HG03521 (cell line): ENCODE measurements at regions not wholly inside any gene's neighbourhood (a gene's known extent, or its start where the extent isn't known, plus 50 kb on each side); places are given as distances from the start of the nearest gene placed in this dataset.
"Not testable (repeated sequence)": the region's sequence is repeated elsewhere in the genome, so short reads cannot be mapped to it uniquely, and the experiment has no call there.

Experiments
- ATAC-seq: cut with Tn5 transposase; IDR thresholded peaks from one replicate; pipeline ENCODE4 v1.9.1; 2021; ENCODE audit warnings: mild to moderate bottlenecking, moderate library complexity; ENCODE audit not compliant: unreplicated experiment

GRCh38 chr17:53496356-53496755 is 326.4 kb upstream of the KIF2B start:
- ATAC-seq, result no peak

DNA sequence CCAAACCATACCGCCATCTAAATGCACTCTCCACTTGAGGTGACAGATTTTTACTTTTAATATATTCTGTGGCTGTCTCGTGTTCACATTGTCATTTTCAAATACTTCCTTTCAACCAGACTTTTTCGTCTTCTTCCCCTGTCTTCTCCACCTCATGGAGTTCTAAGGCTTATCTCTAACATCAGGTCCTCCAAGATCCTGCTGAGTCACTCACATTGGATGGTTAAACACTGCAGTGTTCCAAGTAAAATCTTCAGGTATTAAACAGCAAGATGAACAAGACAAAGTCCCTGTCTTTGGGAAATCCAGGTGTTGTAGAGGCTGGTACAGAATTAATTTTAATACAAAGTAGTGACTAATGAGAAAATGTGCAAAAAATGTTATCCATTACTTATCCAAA is 330.2 kb upstream of the KIF2B start:
- no peak for ATAC-seq

GRCh38 chr17:53490447-53490968 is 332.2 kb upstream of the KIF2B start:
- ATAC-seq, result no peak

GRCh38 chr17:53483704-53484103 is 339.0 kb upstream of the KIF2B start:
- ATAC-seq, result no peak

- no peak for ATAC-seq
Observed at GRCh38 chr17:53475002-53475401, 347.7 kb upstream of the KIF2B start.

DNA sequence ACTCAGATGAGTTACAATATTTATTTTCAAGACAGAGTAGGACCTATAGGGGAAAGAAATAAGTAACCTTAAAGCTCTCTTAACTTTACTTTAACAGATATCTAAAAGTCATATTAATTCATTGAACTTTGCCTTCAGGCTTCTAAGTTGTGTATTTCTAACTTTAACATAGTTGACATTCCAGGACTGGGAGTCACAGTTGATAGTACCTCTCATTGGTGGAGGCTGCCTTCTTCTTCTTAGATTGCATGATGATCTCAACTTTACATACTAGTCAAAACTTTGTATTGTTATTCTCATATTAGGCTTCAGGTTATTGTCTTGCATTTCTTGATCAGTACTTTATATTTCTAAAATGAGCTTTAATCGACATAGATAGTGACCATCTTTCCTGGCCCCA is 350.1 kb upstream of the KIF2B start:
- no peak for ATAC-seq

DNA sequence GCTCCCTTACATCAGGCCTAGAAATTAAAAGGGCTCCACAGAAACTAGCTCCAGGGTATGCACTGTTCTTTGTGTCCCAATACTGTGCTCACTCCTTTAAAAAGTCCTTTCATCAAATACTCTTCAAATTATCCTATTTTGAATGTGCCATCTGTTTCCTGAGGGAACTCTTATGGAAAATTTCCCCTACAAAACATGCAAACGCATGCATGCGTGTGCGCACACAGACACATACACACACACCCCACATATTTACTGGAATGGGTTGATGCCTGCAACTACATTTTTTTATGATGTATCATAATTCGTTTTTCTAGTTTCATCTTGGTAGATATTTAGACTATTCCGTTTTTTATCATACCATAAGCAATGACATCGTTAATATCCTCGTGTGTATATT is 351.2 kb upstream of the KIF2B start:
- no peak for ATAC-seq

DNA sequence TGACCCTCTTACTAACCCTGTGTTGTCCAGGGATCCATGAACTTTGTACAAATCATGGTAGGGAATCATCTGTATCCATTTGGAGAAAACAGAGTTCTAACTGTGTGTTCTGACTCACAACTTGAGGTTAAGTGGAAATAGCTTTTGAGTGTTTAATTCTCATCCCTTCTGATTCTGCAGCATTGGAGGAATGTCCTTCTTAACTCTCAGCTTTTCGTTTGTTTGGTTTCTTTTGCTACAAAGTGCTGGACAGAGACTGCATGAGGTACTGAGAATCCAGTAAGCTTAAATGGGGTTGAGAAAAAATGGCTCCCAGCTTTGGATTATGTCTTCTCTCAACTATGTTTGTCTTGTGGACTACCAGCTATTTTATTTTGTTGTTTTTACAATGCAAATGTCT is 352.1 kb upstream of the KIF2B start:
- no peak for ATAC-seq

GRCh38 chr17:53466733-53467132 is 356.0 kb upstream of the KIF2B start:
- no peak for ATAC-seq

DNA sequence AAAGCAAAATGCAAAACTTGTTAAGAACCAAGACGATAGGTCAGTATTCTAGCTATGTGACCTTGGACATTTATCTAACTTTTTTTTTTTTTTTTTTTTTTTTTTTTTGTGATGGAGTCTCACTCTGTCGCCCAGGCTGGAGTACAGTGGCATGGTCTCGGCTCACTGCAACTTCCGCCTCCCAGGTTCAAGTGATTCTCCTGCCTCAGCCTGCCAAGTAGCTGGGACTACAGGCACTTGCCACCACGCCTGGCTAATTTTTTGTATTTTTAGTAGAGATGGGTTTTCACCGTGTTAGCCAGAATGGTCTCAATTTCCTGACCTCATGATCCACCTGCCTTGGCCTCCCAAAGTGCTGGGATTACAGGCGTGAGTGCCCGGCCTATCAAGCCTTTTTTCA is 358.3 kb upstream of the KIF2B start:
- ATAC-seq, result not testable (repeated sequence)

- ATAC-seq, result no peak
Observed at GRCh38 chr17:53463363-53463762, 359.4 kb upstream of the KIF2B start.

DNA sequence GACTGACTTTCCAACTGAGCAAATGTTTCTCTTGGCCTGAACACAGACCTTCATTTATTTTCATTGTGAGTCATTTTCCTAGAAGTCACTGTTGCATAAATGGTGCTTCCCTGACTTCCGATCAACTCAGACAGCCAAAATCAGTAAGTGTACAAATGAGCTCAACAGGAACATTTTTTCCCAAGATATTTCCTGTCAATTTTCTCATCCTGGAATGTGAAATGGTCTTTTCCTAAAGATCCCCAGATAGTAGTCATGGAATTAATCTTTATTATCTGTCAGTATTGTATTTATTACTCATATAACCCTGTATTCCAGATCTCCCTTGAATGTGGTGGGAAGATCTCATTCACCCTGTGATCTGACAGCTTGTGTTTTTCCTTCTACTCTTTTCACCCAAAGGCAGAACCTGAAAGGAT is 360.3 kb upstream of the KIF2B start:
- no peak for ATAC-seq

- not testable (repeated sequence) for ATAC-seq
Observed at GRCh38 chr17:53455943-53456342, 366.8 kb upstream of the KIF2B start.

GRCh38 chr17:53454337-53454736 is 368.4 kb upstream of the KIF2B start:
- no peak for ATAC-seq

GRCh38 chr17:53449324-53449723 is 373.4 kb upstream of the KIF2B start:
- ATAC-seq, result no peak

DNA sequence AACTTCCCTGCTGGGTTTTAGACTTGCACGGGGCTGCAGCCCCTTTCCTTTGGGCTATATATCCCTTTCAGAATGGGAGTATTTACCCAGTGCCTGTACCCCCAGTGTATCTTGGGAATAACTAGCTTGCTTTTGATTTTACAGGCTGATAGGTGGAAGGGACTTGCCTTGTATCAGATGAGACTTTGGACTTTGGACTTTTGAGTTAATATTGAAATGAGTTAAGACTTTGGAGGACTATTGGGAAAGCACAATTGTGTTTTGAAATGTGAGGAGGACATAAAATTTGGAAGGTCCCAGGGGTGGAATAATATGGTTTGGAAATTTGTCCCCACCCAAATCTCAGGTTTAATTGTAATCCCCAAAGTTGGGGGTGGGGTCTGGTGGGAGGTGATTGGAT is 393.8 kb upstream of the KIF2B start:
- ATAC-seq, result no peak

DNA sequence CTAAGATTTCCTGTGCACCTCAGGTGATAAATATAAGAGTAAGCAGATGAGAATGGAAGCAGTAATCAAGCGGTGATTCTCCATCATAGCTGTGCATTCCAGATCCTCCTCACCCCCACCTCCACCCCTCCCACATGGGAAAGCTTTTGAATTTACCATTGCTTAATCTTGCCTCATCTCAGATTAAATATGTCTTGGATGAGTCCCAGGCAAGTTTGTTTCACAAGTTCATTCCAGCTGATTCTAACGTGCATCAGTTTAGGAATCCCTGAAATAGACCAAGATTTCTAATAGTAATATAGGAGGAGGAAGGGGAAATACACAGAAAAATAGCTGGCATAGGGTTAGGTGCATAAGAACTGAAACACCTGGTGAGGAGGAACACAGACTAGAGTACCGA is 396.2 kb upstream of the KIF2B start:
- ATAC-seq, result no peak

- ATAC-seq, result no peak
Observed at GRCh38 chr17:53420035-53420641, 402.6 kb upstream of the KIF2B start.

GRCh38 chr17:53409588-53409987 is 413.1 kb upstream of the KIF2B start:
- ATAC-seq, result no peak

DNA sequence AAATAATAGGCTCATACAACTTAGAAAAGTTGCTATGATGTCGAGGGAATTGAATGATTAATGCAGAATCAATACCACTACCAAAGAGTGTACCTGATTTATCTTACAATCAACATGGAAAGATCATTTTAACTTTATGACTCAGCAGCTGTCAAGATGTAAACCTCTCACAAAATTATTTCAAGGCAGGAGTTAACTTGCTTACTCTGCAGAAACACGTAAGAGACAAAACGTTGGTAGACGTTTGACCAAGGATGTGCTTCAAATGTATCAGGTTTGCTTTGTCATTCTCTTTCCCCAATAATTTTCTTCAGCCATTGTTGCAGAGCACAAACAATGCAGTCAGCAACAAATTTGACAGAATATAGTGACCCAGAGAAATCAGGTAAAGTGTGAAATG is 415.8 kb upstream of the KIF2B start:
- no peak for ATAC-seq

DNA sequence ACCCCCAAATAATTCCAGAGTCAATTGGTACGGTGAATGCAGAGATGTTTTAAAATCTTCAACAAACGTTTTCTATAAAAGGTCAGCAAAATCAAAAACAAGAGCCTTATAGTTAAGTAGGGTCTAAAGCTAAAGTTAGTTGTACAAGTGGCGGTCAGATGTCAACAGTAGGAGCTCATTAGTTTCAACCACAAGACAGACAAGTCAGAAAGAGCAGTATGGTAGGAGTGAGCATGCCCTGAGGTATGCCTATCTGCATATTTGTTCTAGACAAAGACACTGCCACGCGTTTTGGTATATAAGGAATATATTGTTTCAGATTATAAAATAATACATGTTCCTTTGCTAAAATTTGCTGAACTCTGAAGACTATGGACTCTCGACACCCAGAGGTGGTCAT is 431.5 kb upstream of the KIF2B start:
- ATAC-seq, result no peak

GRCh38 chr17:53390575-53390974 is 432.2 kb upstream of the KIF2B start:
- ATAC-seq, result no peak

DNA sequence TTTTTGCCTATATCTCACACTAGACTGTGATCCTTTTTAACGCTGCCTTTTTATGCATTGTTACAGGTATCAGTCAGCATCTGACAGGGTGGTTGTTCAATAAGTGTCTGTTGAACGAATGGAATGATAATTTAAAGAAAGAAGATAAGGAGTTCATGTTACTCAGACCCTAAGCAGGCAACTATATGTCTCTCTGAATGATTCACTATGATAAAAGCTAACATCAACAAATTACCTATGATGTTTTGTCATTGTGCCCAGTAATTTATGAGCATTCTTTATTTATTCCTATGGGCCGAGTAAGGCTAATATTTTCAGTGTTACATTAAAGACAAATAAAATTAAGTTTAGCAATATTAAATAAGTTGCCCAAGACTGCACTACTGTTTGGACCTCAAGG is 435.0 kb upstream of the KIF2B start:
- ATAC-seq, result no peak
